DND-41 (cell line): ENCODE measurements at regions not wholly inside any gene's neighbourhood (a gene's known extent, or its start where the extent isn't known, plus 50 kb on each side); places are given as distances from the start of the nearest gene placed in this dataset.
"Not testable (repeated sequence)": the region's sequence is repeated elsewhere in the genome, so short reads cannot be mapped to it uniquely, and the experiment has no call there.

Experiments
- ATAC-seq: fragments of 200-7000 bp; cut with Tn5 transposase; 3 replicates; pipeline ENCODE4 v1.9.1; 2021; ENCODE audit warnings: low read depth; ENCODE audit not compliant: insufficient read depth
- DNase-seq: peaks from one replicate; pipeline ENCODE4 v3.0.0-alpha.2; 2020
- H2AFZ ChIP-seq: 2 replicates; pipeline ENCODE4 v1.6.0; 2012; ENCODE audit warnings: low read depth, low read length
- H3K27ac ChIP-seq: 2 replicates; pipeline ENCODE4 v1.5.1; 2012; ENCODE audit warnings: low read length, inconsistent platforms
- H3K27me3 ChIP-seq: fragments of 200-600 bp; sonication (generic); 2 replicates; pipeline ENCODE4 v1.6.0; 2012; ENCODE audit warnings: low read length, mild to moderate bottlenecking, inconsistent platforms; ENCODE audit not compliant: insufficient read depth, poor library complexity
- H3K36me3 ChIP-seq: 2 replicates; pipeline ENCODE4 v1.5.1; 2012; ENCODE audit warnings: low read length, inconsistent platforms; ENCODE audit not compliant: insufficient read depth
- H3K4me1 ChIP-seq: 2 replicates; pipeline ENCODE4 v1.5.1; 2012; ENCODE audit warnings: mild to moderate bottlenecking, low read length; ENCODE audit not compliant: insufficient read depth
- H3K4me2 ChIP-seq: 2 replicates; pipeline ENCODE4 v1.6.0; 2012; ENCODE audit warnings: mild to moderate bottlenecking, moderate library complexity, low read length, inconsistent platforms; ENCODE audit not compliant: insufficient read depth
- H3K4me3 ChIP-seq, 2 experiments: fragments of 200-600 bp in 1 of 2; shearing (Covaris generic) in 1 of 2; 2 replicates each; pipeline ENCODE4 v1.5.1; 2012 to 2016; ENCODE audit warnings: inconsistent platforms in 2 of 2, low read length in 2 of 2, mild to moderate bottlenecking in 2 of 2, low read depth in 1 of 2, moderate library complexity in 1 of 2
- H3K79me2 ChIP-seq: 2 replicates; pipeline ENCODE4 v1.6.0; 2012; ENCODE audit warnings: low read length, inconsistent platforms; ENCODE audit not compliant: insufficient read depth
- H3K9ac ChIP-seq: 2 replicates; pipeline ENCODE4 v1.6.0; 2012; ENCODE audit warnings: low read depth, mild to moderate bottlenecking, inconsistent platforms, low read length, moderate library complexity
- H3K9me3 ChIP-seq: 2 replicates; pipeline ENCODE4 v1.5.1; 2012; ENCODE audit warnings: low read length, moderate library complexity, mild to moderate bottlenecking, inconsistent platforms; ENCODE audit not compliant: insufficient read depth, severe bottlenecking
- H4K20me1 ChIP-seq: 2 replicates; pipeline ENCODE4 v1.6.0; 2012; ENCODE audit warnings: low read length; ENCODE audit not compliant: insufficient read depth
- EZH2 ChIP-seq: IDR thresholded peaks from 3 replicates; pipeline ENCODE4 v1.6.1; 2012; ENCODE audit warnings: borderline replicate concordance, low read depth, mild to moderate bottlenecking, moderate library complexity, low read length, inconsistent platforms; ENCODE audit not compliant: severe bottlenecking
- TF ChIP-seq, protein P1 (sequence below): IDR thresholded peaks from 2 replicates; pipeline ENCODE4 v1.5.1; 2012; ENCODE audit warnings: borderline replicate concordance, low read length, moderate library complexity, mild to moderate bottlenecking; ENCODE audit not compliant: poor library complexity, severe bottlenecking; ENCODE audit errors: extremely low read depth

DNA sequence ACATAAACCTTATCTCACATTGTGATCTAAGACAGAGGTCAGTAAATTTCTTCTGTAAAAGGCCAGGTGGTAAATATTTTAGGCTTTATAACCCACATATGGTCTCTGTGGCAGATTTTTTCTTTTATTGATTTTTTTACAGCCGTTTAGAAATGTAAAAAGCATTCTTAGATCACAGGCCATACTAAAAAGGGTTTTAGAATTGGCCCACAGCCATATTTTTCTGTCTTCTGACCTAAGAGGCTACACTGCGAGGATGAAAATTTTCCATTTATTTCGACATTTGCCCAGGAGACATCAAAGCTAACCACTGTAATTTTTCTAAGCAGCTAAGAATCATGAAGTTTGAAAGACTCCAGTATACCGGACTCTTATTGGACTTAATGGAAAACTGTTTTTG lies 377.2 kb upstream of the SGO1 start:
- H3K9me3 ChIP-seq = no peaks in the 10 kb centered on the region
- no peak for TF ChIP-seq EZH2
- TF ChIP-seq, protein P1, sequence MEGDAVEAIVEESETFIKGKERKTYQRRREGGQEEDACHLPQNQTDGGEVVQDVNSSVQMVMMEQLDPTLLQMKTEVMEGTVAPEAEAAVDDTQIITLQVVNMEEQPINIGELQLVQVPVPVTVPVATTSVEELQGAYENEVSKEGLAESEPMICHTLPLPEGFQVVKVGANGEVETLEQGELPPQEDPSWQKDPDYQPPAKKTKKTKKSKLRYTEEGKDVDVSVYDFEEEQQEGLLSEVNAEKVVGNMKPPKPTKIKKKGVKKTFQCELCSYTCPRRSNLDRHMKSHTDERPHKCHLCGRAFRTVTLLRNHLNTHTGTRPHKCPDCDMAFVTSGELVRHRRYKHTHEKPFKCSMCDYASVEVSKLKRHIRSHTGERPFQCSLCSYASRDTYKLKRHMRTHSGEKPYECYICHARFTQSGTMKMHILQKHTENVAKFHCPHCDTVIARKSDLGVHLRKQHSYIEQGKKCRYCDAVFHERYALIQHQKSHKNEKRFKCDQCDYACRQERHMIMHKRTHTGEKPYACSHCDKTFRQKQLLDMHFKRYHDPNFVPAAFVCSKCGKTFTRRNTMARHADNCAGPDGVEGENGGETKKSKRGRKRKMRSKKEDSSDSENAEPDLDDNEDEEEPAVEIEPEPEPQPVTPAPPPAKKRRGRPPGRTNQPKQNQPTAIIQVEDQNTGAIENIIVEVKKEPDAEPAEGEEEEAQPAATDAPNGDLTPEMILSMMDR = no peak
- H3K4me3 ChIP-seq = no peak overlapping the region
- no peak for DNase-seq
- no peaks in the 10 kb centered on the region for H3K36me3 ChIP-seq
- H3K27ac ChIP-seq = no peak overlapping the region
- no peak for ATAC-seq
- H3K9ac ChIP-seq = no peak overlapping the region
- no peak overlapping the region for H3K4me2 ChIP-seq
- H3K27me3 ChIP-seq = no peaks in the 10 kb centered on the region
- no peak overlapping the region for H2AFZ ChIP-seq
- H3K4me1 ChIP-seq = no peaks in the 10 kb centered on the region
- H4K20me1 ChIP-seq = no peaks in the 10 kb centered on the region
- H3K79me2 ChIP-seq = no peaks in the 10 kb centered on the region

DNA sequence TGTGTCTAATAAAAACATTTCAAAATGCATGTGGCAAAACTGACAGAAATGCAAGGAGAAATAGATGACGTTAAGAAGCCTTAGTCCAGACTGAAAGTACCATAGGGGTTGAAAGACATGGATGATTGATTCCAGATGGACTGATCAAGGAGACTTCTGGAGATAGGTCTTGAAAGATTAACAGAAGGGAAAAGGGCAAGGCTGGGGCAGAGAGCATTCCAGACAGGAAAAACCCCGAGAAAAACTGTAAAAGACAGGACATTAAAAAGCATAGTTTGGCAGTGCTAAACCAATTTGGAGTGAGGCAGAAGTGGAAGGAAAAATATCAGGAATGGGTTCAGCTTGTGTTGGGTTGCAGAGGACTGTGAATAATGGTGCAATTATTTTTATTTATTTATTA lies 375.2 kb upstream of the SGO1 start:
- Histone ChIP-seq H3K4me1 (no peaks in the 10 kb centered on the region), H3K79me2 (no peaks in the 10 kb centered on the region), H3K27me3 (no peaks in the 10 kb centered on the region), H3K4me2 (no peak overlapping the region), H3K9ac (no peak overlapping the region), H3K9me3 (no peaks in the 10 kb centered on the region), H3K27ac (no peak overlapping the region), H3K4me3 (no peak overlapping the region), H3K36me3 (no peaks in the 10 kb centered on the region), H4K20me1 (no peaks in the 10 kb centered on the region), H2AFZ (no peak overlapping the region)
- TF ChIP-seq EZH2 = no peak
- TF ChIP-seq, protein P1 = no peak
- no peak for DNase-seq
- no peak for ATAC-seq

DNA sequence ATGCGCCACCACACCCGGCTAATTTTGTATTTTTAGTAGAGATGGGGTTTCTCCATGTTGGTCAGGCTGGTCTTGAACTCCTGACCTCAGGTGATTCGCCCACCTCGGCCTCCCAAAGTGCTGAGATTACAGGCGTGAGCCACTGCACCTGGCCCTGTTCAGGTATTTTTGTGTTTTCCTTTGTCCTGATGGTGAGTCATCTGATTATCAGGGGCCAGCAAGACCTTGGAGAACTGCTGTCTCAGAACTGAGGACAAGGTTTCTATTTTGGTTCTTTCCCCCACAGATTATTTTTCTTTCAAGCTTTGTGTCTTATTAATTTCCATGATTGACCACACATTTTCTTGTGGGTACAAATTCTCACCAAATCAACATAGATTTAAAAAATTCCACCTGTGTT lies 374.4 kb upstream of the SGO1 start:
- DNase-seq, H3K4me2 ChIP-seq, H3K4me3 ChIP-seq, H2AFZ ChIP-seq, H3K27ac ChIP-seq, ATAC-seq, H3K9me3 ChIP-seq, H3K9ac ChIP-seq, H3K4me1 ChIP-seq, H3K27me3 ChIP-seq, H4K20me1 ChIP-seq, H3K79me2 ChIP-seq, H3K36me3 ChIP-seq: not testable (repeated sequence)

DNA sequence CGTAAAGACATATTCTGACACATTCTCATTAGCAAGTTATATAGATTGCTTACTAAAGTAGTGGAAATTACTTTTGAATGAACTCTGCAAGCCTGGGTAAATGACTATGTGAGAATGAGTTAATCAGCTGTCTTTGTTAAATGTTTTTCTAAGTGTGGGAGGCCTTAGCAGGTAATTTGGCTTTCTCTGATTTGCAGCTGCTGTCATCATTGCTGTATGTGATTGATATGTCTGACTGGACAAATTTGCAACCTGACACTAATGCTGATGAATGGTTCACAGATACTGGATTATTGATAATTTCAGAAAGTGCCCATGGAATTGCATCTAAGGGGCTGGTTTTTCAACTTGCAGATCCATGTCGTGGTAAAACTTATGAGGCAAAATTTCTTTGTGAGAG lies 372.2 kb upstream of the SGO1 start:
- Histone ChIP-seq H2AFZ (no peak overlapping the region), H3K36me3 (no peaks in the 10 kb centered on the region), H3K9ac (no peak overlapping the region), H3K4me1 (no peaks in the 10 kb centered on the region), H3K27ac (no peak overlapping the region), H3K79me2 (no peaks in the 10 kb centered on the region), H4K20me1 (no peaks in the 10 kb centered on the region), H3K4me2 (no peak overlapping the region), H3K4me3 (no peak overlapping the region), H3K27me3 (no peaks in the 10 kb centered on the region), H3K9me3 (no peaks in the 10 kb centered on the region)
- TF ChIP-seq, protein P1 = no peak
- no peak for TF ChIP-seq EZH2
- DNase-seq = no peak
- no peak for ATAC-seq
